OCI-M1 (cell line): ENCODE measurements at regions not wholly inside any gene's neighbourhood (a gene's known extent, or its start where the extent isn't known, plus 50 kb on each side); places are given as distances from the start of the nearest gene placed in this dataset.

ENCODE experiments used
- DNase-seq: peaks from one replicate; lab custom pipeline; 2025; lab: John Stamatoyannopoulos, UW

DNA sequence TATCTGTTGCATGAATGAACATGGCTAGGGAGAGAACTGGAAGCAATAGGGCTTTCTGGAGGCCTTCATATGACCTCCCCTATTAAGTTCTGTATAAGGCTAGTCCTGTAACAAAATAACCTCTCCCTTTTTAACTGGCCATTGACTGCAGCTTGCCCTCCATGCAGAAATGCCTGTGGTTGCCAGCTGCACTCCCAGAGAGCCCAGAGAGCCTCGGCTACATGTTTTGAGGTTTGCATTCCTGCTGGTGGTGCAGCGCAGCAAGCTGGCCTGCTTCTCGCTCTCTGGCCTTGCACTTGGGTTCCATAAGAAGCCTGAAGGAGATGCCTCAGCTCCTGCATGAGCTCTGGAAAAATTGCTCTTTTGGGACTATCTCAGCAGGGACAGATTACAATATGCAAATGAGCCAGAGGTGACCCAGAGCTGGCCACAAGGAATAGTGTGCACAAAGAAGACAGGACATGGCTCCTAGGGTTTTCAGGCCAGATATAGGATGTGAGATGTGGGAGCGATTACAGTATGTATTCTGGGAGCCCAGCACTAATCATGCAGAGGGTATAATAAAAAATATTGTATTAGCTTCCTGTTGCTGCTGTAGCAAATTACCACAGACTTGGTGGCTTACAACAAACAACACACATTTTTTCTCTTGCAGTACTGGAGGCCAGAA lies 186.7 kb downstream of the INSIG2 start:
- DNase-seq = no peak

DNA sequence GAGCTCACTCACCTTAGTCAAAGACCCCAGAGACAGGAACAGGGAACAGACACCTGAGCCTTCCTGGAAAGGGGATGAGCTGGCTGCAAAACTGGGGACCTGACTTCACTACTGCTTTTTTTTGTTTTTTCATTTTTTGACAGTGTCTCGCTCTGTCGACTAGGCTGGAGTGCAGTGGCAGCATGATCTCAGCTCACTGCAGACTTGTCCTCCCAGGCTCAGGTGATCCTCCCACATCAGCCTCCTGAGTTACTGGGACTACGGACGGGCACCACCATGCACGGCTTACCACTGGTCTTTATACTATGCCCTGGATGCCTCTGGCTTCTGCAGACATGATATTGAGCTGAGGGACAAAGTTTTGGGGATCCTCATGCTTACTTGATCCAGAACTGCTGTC lies 184.1 kb downstream of the INSIG2 start:
- no peak for DNase-seq

DNA sequence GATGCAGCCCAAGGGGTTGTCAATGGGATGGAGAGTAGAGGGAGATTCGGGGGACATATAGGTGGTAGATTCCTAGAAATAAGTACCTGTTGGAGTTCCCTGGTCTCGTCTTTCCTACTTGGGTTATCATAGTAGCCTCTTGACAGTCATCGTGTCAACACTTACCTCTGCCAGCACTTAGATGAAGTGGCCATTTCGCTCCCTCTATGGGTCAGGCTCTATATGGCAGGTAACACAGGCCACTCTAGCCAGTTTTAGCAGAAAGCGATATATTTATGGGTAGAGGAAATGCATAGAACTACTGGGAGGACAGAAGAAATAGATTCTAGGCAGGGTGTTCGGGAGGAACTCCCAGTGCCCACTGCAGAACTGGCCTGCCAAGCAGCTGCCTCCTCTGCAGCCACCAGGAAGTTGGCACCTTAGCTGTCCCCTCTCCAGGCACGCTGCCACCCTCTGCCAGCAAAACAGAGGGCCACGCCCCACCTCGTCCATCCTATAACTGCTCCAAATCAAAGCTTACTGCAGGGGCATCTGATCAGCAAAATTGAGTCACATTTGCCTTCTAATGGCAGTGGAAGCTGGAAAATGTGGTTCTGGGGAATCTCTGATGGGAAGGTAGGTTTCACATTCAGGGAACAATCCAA lies 181.3 kb downstream of the INSIG2 start:
- DNase-seq = peak; percentile 6

DNA sequence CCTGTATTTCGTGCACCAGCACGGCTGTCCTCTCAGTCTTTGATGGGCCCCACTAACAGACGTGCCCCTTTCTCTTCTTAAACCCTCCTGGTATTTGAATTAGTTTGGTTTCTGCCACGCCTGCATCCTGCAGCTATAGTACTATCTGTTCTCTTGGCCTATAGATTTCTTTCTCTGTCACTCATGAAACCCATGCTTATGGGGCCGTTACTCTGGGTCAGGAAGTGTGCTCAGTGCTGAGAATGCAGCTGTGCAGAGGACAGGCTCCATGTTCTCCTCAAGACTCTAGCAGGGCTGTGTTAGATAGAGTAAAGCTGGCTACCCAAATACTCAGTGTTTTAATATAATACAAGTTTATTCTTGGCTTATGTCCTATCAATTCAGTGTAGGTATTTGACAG lies 180.0 kb downstream of the INSIG2 start:
- DNase-seq = no peak

DNA sequence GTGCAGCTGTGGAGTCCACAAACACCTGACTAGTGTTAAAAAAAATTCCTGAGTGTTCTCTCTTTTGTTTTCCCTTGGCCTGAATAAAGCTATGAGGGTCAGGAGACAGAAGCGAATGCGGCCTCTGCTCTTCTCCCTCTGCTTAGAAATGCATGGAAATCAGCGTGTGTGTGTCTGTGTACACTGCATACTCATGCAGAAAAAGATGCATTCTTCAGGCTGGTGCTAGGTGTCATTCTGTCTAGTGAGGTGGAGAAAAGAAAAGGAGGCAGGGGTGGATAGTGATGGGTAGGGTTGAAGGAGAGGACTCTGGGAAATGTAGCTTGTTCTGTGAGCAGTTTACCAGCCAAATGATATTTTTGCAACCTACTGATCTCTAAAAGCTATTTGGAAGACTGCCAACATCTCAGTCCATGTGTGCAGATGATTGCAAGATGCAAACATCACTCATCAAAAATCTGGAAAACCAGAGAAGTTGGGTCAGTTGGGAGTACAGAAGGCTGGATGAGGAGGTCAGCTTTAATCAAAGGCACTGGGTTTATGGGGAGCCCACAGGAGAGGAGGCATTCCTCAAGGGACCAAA lies 177.7 kb downstream of the INSIG2 start:
- DNase-seq = no peak

DNA sequence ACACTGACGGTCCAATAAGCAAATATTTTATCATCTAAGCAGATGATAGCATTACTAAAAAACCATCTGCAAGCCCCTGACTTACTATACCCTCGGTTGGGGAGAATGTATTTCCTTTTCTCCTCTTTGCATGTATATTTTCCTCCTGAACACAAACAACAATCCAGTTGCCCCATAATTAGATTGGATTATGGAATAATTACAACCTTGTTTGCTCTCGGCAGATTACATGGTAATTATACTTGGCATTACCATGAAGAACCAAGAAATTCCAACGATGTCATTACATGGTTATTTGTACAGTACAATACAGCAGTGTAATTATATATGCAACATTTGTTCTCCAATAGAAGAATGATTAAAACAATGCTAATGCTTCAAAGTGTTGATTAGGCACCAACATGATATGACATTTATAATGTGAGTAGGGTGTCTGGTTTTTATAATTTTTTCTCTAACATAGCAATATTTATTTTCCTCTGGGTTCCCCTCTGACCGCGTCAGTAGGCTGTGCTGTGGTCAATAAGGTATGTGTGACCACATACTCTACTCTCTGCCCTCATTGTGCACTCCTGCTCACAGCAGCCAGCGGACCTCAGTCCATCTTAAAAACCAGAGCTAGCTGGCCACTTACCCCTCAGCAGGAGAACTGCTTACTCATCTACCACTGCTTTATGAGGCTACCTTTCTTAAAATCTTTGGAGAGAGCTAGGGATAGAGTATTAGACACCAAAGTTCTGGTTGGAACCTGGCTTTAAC lies 176.1 kb downstream of the INSIG2 start:
- DNase-seq = no peak

DNA sequence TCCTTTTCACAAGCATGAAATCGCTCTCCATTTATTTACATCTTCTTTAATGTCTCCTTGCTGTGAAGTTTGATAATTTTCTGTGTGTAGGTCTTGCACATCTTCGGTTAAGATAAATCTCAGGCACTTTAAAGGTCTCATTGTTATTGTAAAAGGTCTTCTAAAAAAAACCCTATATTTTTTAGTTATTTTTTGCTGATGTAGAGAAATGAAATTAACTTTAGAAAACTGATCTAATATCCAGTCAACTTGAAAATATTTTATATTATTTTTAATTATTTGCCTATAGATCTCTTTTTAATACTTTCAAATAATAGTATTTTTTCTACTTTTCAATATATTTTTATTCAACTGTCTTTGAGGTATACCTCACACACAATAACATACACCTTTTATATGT lies 169.4 kb downstream of the INSIG2 start:
- no peak for DNase-seq

DNA sequence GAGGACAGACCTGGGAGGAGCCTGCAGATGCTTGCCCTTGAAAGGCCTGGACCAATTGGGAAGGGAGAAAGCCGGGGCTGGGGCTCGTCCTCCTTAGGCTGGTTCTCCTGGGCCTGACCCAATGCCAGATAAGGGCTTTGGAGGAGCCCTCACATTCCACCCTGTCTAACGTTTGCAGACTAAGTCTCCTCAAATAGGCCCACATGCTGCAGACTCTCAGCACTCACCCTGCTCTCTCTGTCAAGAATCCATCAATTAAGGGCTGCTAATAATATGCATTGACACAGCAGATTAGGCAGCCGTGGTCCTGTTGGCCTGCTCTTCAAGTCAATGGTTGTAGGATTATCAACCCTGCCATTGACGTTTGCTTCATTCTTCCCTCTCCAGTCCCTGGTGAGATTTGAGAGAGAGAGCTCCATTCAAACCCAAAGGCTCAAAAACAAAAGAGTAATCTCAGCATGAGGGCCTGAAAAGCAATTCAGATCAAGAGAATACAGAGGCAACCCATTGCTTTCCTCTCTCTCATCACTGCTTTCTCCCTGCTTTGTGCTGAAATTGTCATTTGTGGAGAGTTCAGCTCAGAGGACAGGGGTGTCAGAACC lies 167.6 kb downstream of the INSIG2 start:
- DNase-seq = no peak

DNA sequence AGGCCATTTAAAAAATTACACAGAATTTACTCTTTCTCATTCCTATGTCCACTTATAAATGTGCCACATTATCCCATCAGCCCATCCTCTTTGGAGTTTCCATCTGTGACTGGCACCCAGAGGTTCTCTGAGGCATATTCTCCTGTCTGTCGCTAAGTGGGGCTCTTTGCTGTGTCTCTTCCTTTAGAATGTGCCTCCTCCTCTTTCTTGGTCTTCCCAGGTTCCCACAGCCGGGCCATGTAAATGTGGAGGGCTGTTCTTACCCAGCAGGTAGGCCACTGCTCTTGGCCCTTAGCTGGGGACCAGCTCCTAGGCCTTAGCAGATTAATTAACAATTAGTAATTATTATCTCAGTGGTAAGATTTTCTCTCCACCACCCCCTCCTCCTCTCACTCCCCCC lies 167.0 kb downstream of the INSIG2 start:
- DNase-seq = no peak

DNA sequence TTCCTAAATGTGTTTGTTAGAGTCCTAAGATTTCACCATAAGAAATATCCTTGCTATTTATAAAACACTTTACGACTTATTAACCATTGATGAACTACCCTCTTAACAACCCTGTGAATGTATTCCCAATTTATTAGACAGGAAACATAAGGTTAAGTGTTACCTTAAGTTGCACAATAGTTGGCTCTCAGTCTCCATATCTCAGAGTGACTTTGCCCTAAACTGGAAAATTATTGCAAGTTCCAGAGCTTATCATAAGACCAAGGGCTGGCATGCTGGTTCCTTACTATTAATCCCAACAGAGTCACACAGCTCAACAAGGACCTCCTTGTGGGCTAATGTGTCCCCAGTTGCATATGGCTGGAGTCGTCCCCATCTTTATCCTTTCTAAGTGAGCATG lies 165.8 kb downstream of the INSIG2 start:
- no peak for DNase-seq

DNA sequence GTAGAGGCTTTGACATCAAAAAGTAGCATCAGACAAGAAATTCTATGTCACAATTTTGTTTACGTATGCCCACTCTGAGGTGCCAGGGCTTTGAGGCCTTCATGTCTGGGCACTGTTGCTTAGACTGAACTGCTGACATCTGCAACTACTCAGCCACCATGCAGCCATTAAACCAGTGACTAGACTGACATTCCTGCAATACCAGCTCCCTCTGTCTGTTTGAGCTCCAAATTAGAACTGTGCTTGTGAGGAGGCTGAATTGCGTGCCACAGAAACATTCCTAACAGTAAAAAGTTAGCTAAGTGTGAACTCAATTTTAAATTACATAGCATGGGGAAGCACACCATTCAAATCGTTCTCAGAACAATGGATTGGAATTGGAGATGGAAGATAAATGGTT lies 163.2 kb downstream of the INSIG2 start:
- no peak for DNase-seq

DNA sequence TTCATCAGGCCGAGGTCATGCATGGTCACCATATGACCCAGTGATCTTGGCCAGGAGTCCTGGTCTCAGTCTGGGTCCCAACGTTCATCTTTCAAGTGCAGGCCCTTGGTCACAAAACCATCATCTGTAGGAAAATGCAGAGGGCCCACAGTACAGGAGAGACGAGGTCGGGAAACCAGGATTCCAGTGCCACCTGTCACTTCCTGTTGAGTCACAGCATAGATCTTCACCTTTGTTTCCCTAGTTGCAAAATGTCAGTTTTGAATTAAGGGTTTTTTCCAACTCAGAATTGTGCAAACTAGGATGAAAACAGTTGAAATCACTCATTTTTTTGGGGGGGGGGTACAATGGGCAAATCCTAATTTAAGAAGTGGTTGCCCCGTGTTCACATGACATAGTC lies 162.2 kb downstream of the INSIG2 start:
- no peak for DNase-seq

DNA sequence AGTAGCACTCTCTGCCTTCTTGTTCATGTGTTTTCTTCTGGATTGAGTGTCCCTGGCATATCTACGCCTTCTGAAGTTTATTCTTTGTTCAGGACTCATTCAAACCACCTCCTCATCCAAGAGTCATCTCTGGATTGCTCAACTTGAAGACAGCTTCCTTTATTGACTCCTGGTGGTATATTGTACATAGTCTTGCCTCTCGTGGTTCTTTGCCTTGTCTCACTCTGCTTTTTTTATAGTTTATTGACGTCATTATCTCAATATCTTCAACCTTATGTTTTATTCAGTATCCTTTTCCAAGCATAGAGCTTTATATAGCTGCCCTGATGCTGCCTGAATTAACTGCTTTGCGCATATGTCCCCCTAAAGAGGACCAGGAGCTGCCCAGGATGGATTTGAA lies 161.7 kb downstream of the INSIG2 start:
- no peak for DNase-seq

DNA sequence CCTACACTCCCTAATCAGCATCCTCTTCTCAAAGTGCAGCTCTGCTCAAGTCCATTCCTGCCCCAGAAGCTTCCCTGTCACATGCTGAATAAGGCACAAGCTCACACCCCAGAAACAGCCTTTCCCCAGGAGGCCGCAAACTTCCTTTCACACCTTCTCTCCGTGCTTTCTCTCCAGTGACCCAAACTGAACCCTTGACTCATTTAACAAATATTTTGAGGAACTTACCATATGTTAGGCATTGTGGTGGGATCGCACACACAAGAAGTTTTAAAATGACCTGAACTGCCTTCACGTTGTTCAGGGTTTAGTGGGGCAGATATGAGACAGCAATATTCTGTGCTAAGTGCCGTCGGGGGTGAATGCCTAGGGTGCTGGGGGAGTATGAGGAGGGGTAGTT lies 161.3 kb downstream of the INSIG2 start:
- no peak for DNase-seq

DNA sequence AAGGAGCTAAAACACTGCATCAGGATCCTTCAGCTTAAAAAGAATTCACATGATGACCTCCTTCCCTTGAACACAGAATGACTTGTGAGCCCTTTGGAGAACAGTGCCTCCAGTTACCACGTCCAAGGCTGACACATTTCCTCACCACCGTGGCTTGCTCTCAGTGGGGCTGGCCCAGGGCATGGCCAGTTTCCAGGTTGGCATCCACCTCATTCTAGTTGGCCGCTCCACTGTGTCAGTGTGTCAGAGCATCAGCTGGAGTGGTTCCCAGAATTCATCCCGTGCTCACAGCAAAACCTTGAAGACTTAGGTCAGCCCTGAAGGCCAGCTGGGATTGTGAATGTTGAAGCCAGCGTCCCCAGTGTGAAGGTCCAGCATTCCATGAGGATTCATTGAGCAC lies 158.5 kb downstream of the INSIG2 start:
- no peak for DNase-seq

DNA sequence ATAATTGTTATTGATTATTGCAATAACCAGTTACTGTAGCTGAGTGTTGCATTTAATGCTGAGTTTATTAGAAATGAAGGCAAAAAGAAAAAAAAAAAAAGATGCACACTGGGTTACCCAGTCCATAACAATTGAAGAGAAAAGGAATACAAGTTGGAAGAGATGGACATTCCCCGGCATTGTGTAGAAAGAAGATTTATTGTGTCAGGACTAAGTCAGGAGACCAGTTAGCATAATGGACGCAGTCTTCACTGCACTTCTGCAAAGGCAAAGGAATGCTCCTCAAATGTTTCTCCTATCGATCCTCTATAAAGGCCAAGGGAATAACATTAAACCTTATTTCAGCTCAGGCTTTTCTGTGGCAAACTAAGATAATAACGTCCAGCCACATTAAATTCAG lies 157.8 kb downstream of the INSIG2 start:
- DNase-seq = no peak

DNA sequence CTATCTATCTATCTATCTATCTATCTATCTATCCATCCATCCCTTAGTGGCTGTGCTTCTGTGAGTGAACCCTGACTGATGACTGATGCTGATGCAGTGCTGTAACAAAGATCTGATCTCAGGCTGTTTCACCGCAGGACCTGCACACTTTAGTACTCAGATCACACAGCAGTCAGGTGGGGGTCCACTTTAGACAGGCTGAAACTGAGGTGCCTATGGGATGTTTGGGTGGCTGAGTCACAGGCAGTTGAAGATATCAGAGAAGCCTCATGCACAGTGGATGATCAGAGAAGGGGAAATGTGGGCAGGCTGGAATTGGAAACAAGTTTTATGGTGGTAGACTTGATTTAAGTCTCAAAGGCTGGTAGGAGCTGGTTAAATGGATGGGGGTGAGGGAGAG lies 156.4 kb downstream of the INSIG2 start:
- no peak for DNase-seq

DNA sequence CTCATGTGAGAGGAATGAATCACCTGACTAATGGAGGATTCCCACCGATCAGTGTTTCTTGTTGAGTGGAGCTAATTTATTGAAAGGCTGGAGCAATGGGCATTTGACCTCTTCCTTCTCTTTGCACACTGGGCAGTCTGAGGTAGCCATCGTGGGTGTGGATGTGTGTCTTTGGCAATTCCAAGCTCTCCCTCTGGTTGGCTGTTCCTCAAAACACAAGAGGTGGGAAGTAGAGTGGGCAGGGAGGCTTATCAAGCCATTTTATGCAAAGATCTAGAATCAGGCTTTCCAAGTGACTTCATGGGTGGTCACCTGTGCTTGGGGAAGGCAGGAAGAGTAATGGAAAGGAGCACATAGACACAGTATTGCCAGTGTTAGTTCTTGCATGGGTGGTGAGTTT lies 154.8 kb downstream of the INSIG2 start:
- no peak for DNase-seq

DNA sequence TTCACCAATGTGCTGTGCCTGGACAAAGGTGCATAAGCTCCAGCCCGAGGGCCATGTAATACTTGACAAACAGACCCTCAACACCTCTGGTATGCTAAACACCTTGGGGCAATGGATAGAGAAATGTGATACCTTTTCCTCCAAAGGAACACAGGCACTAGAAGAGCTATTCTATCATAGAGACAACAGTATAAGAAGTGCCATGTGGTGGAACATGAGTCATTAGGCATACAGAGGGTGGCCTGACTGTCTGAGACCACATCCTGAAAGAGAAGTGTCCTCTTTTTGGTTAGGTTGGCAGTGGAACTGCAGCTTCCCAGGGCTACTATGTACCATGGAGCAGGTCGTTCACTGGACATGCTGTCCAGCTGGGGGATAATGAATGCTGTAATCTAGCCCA lies 153.9 kb downstream of the INSIG2 start:
- no peak for DNase-seq

DNA sequence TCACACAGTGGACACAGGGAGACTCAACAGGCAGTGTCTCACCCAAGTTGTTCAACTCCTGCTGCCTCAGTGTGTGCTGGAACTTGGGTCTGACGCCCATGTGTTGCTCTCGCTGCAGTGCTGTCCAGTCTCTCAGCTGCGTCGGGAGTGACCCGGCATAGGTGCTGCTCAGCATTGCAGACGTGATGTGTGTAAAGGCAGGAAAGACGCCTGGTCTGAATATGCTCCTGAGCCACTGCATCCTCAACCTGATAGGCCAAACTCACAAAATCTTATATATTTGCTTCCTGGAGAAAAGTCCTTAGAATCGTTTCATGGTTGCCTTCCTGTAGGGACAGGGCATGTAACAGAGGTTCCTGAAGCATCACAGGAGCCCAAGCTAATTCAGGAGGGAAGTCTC lies 152.9 kb downstream of the INSIG2 start:
- DNase-seq = no peak

DNA sequence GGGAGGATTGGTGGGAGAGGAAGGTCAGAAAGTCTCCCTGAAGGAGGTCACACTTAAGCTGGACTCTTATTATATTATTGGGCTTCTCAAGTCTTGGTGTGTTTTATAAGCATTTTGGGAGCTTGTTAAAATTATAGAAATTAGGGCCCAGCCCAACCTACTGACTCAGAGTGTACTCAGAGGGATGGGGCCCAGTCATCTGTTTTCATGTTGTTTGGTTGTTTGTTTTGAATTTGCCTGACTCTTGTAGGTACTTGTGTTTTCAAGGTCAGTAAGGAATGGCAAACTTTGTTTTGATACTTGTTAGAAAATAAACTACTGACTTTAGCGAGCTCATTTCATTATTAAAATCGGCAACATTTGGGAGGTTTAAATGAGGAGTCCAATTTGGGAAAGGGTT lies 152.0 kb downstream of the INSIG2 start:
- DNase-seq = no peak

DNA sequence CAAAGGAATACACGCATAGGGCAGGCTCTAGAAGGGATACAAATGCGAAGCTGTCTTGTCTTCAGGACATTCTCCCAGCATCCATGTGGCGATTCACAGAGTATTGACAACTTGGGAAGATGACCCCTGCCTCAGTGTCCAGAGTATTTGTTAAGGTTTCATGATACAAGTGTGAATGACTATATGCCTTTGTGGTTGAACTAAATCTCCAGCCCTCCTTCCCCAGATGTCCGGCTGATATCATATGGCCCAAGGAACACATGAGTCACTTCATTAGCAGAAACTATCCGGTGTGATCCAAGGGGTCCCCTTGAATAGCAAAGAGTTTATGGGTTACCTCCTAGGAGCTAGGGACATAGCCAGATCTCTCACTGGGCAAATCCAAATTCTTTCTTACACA lies 151.0 kb downstream of the INSIG2 start:
- no peak for DNase-seq

DNA sequence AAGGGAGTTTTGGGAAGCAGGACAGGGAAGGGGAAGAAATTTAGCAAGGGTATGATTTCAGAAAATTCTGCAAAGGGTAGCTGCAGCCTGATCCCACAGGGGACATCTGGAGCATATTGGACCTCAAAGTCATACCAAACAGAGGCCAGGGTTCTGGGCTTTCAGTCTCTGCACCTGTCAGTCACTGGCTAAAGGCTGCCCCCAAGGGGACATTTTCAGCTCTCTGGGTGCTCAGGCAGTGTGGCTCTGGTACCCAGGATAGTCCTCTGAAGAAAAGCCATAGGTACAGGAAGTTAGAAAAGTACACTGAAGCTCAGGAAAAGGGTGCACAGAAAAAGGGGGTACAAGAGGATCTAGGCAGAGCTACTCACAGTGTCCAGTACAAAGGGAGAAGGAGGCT lies 149.2 kb downstream of the INSIG2 start:
- DNase-seq = no peak
